HG02852 (cell line): ENCODE measurements at regions not wholly inside any gene's neighbourhood (a gene's known extent, or its start where the extent isn't known, plus 50 kb on each side); places are given as distances from the start of the nearest gene placed in this dataset.
"Not testable (repeated sequence)": the region's sequence is repeated elsewhere in the genome, so short reads cannot be mapped to it uniquely, and the experiment has no call there.

Source experiments
- ATAC-seq: cut with Tn5 transposase; IDR thresholded peaks from one replicate; pipeline ENCODE4 v1.9.1; 2021; ENCODE audit warnings: mild to moderate bottlenecking, moderate library complexity; ENCODE audit not compliant: unreplicated experiment

GRCh38 chr6:97669191-97670031 lies 386.4 kb upstream of the MMS22L start:
- ATAC-seq = peak; percentile 98

- ATAC-seq = no peak
These were observed 391.8 kb upstream of the MMS22L start for GRCh38 chr6:97674802-97675201.

- peak; percentile 56 for ATAC-seq
These were observed 394.6 kb upstream of the MMS22L start for GRCh38 chr6:97677626-97678025.

DNA sequence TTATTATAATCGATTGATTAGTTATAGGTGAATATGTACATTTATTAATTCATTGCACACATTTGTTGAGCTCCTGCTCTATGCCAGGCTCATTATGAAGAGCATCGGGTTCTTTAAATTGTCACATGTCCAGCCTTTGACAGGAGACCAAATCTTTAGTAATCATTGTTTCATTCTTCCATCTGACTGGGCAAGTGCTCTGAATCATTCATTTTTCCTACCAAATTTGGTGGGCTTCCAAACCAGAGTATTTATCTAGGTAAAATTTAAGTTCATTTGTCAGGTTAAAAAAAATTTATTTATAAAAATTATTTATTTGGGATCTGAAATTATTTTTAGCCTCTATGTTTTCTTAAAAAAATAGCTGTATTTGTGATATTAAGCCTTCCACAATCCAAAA lies 404.9 kb upstream of the MMS22L start:
- ATAC-seq = no peak

- ATAC-seq = no peak
These were observed 406.2 kb upstream of the MMS22L start for GRCh38 chr6:97689078-97689754.

- ATAC-seq = no peak
These were observed 414.4 kb upstream of the MMS22L start for GRCh38 chr6:97697456-97697855.

- ATAC-seq = no peak
These were observed 418.8 kb upstream of the MMS22L start for GRCh38 chr6:97701801-97702200.

DNA sequence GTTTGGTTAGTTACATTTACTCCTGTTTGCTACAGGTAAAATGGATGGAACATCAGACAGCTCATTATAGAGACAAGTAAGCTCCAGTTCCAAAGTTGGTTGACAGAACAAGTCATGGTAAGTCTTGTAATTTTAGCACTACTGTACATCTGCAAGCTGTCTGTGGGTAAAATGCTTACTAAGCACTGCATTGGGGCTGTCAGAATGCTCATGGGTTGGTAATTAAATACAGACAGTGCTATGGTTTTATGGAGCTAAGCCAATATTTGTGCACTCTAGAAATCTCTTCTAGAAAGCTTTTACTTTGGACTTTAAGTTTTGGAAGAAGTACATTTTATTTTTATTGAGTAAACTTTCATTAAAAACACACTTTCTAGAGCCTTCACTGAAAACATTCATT lies 419.2 kb upstream of the MMS22L start:
- no peak for ATAC-seq

DNA sequence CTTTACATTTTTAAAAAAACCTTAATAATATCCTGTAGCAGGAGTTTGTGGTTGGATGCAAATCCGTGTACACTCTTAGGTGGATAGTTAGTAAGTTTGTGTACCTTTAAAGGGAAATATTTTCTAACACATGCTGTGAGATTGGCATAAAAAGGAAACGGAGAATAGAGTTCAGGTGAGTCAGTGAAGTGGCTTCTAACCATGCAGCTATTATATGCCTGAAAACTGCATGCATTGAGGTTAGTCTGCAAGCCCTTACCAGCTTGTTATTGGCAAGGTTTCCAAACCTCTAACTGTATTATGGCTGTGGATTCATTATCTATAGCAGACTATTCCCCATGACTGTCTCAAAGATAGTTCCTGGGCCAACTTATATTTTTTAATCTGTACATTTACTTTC lies 420.6 kb upstream of the MMS22L start:
- ATAC-seq = no peak

DNA sequence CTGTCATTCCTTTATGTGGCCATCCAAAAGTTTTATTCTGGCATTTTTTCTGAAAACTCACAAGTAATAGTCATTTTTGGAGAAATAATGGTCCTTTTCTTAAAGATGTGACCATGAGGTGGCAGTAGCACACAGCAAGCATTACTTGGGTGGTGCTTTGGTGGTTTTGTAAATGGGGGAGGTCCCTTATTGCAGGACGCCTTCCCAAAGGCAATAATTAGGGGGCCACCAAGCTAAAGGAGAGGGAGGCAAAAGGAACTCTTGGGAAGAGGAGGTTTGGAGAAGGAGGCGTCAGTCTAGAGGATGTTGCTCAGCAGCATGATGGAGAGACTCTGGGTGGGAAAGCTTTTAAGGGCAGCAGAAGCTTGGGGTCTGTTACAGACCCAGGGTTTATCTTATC lies 422.6 kb upstream of the MMS22L start:
- no peak for ATAC-seq

- ATAC-seq = no peak
These were observed 429.7 kb upstream of the MMS22L start for GRCh38 chr6:97712751-97713150.

DNA sequence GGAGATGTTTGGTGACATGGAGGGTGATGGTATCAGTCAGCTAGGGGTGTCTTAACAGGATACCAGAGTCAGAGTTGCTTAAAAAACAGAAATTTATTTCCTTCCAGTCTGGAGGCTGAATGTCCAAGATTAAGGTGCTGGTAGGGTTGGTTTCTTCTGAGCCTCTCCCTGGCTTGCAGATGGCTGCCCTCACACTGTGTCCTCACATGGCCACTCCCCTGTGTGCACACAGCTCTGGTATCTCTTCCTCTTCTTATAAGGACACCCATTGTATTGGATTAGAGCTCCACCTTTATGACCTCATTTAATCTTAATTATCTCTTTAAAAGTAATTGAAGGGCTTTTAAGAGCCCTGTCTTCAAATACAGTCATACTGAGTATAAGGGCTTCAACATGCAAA lies 431.8 kb upstream of the MMS22L start:
- ATAC-seq = no peak

GRCh38 chr6:97717086-97717485 lies 434.1 kb upstream of the MMS22L start:
- ATAC-seq = no peak

DNA sequence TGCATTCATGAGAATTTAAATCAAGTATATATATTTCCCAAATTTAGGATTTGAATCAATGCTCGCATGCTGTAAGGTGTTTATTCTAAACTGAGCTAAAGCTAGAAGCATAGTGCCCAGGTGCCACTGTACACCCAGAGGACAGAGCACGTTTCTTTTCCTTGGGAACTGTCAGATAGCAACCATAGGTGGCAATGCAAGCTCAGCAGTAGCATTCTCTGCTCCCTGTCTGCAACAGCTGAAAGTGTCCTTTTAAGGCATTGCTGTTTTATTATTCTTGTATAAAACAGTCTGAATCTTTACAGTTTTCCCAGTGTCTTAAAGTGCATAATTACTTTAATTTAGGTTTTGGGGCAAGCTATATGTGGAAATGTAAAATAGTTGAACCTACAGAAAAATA lies 443.4 kb upstream of the MMS22L start:
- no peak for ATAC-seq

GRCh38 chr6:97732045-97732444 lies 449.0 kb upstream of the MMS22L start:
- no peak for ATAC-seq

GRCh38 chr6:97757575-97757974 lies 474.6 kb upstream of the MMS22L start:
- ATAC-seq = no peak

GRCh38 chr6:97765461-97765860 lies 482.4 kb upstream of the MMS22L start:
- ATAC-seq = no peak

DNA sequence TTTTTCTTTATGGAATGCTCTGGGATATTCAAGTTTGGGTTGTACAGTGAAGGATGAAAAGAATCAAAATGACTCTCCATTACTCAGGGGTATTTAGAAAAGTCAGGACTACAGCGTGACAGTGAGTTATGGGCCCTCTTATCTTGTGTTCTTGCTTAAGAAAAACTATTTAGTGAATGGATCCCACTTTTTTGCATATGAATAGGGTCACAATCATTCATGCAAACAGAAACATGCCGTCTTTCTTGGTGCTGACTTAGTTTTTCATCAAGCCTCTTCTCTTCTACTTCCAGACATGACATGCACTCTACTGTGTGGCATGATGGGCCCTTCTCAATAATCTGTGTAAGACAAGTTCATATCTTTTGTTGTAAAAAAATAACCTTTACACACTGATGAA lies 488.4 kb upstream of the MMS22L start:
- ATAC-seq = no peak

DNA sequence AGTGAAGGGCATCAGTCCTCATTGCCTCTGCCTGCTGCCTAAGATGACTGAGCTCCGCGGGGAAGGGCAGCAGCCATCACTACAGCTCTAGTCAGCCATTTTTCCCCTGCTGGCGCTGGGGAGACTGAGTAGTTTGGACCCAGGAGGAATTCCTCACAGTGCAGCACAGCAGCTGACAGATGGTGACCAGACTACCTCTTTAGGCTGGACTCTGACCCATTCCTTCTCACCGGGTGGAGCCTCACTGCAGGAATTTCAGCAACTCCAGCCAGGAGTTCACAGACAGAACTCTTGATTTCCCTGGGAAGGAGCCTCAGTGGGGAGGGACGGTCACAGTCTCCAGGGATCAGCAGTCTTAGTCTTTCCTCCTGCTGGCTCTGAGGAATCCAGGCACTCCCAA lies 492.0 kb upstream of the MMS22L start:
- no peak for ATAC-seq

GRCh38 chr6:97778290-97779038 lies 495.4 kb upstream of the MMS22L start:
- no peak for ATAC-seq

DNA sequence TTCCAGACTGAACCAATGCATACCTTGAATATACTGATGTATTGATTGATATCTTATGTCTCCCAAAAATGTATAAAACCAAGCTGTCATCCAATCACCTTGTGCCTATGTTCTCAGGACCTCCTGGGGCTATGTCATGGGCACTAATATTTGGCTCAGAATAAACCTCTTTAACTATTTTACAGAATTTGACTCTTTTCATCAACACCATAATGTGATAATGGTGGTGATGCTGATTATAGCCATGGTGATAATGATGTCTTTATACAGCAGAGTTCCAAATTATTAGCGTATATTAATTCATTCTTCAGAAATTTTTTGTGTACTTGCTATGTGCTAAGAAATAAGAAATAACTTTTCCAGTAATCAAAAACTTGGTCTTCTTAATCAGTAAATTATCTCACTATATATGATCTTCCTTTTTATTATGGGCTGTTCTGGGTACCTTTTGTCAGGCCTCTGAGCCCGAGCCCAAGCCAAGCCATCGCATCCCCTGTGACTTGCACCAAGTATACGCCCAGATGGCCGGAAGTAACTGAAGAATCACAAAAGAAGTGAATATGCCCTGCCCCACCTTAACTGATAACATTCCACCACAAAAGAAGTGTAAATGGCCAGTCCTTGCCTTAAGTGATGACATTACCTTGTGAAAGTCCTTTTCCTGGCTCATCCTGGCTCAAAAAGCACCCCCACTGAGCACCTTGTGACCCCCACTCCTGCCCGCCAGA lies 496.2 kb upstream of the MMS22L start:
- not testable (repeated sequence) for ATAC-seq
